Astrocyte (in vitro differentiated cells and primary cell): ENCODE measurements at regions not wholly inside any gene's neighbourhood (a gene's known extent, or its start where the extent isn't known, plus 50 kb on each side); places are given as distances from the start of the nearest gene placed in this dataset.

ENCODE experiments used
- EZH2 ChIP-seq: IDR thresholded peaks from 2 replicates; pipeline ENCODE4 v1.6.1; 2012; ENCODE audit warnings: mild to moderate bottlenecking, low read length, inconsistent platforms; ENCODE audit not compliant: insufficient read depth
- TF ChIP-seq, protein P1 (sequence below): IDR thresholded peaks from 2 replicates; pipeline ENCODE4 v1.5.1; 2011; ENCODE audit warnings: low read depth, mild to moderate bottlenecking, inconsistent platforms, low read length, moderate library complexity; ENCODE audit not compliant: insufficient read depth

DNA sequence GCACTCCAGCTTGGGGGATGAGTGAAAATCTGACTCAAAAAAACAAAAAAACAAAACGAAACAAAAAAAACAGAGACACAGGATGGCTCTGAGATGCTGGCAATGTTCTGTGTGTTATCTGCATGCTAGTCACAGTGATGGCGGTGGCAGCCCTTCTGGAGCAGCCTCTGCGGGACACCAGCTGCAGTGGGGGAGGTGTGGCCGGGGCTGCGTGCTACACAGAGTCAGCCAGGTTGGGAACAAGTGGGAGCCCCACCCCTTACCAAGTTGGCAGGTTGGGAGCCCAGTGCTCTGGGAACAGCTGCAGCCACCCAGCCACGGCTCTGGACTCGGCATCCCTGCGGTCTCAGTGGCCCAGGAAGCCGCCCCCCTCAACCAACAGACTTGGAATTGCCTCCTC lies 206.5 kb upstream of the ZFP42 start:
- TF ChIP-seq, protein P1, sequence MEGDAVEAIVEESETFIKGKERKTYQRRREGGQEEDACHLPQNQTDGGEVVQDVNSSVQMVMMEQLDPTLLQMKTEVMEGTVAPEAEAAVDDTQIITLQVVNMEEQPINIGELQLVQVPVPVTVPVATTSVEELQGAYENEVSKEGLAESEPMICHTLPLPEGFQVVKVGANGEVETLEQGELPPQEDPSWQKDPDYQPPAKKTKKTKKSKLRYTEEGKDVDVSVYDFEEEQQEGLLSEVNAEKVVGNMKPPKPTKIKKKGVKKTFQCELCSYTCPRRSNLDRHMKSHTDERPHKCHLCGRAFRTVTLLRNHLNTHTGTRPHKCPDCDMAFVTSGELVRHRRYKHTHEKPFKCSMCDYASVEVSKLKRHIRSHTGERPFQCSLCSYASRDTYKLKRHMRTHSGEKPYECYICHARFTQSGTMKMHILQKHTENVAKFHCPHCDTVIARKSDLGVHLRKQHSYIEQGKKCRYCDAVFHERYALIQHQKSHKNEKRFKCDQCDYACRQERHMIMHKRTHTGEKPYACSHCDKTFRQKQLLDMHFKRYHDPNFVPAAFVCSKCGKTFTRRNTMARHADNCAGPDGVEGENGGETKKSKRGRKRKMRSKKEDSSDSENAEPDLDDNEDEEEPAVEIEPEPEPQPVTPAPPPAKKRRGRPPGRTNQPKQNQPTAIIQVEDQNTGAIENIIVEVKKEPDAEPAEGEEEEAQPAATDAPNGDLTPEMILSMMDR, result no peak
- TF ChIP-seq EZH2, result no peak
